ENCODE measurements at regions not wholly inside any gene's neighbourhood (a gene's known extent, or its start where the extent isn't known, plus 50 kb on each side); places are given as distances from the start of the nearest gene placed in this dataset.

GRCh38 chr9:79970146-79970425 is 398.3 kb downstream of the TLE4 start:
- TF ChIP-seq, protein P1, sequence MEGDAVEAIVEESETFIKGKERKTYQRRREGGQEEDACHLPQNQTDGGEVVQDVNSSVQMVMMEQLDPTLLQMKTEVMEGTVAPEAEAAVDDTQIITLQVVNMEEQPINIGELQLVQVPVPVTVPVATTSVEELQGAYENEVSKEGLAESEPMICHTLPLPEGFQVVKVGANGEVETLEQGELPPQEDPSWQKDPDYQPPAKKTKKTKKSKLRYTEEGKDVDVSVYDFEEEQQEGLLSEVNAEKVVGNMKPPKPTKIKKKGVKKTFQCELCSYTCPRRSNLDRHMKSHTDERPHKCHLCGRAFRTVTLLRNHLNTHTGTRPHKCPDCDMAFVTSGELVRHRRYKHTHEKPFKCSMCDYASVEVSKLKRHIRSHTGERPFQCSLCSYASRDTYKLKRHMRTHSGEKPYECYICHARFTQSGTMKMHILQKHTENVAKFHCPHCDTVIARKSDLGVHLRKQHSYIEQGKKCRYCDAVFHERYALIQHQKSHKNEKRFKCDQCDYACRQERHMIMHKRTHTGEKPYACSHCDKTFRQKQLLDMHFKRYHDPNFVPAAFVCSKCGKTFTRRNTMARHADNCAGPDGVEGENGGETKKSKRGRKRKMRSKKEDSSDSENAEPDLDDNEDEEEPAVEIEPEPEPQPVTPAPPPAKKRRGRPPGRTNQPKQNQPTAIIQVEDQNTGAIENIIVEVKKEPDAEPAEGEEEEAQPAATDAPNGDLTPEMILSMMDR (IDR thresholded peaks at IDR 0.05; ENCODE audit: low read depth, low read length, poor library complexity, severe bottlenecking), result no peak
- TF ChIP-seq EZH2phosphoT487 (IDR thresholded peaks at IDR 0.05; ENCODE audit: borderline replicate concordance, low read length), result no peak
